NCI-H510A treated with DMSO at 0.1 percent for 48 hours (cell line): ENCODE measurements at regions not wholly inside any gene's neighbourhood (a gene's known extent, or its start where the extent isn't known, plus 50 kb on each side); places are given as distances from the start of the nearest gene placed in this dataset.
"Not testable (repeated sequence)": the region's sequence is repeated elsewhere in the genome, so short reads cannot be mapped to it uniquely, and the experiment has no call there.

Source experiments
- DNase-seq: peaks from one replicate; lab custom pipeline; 2025; lab: John Stamatoyannopoulos, UW

DNA sequence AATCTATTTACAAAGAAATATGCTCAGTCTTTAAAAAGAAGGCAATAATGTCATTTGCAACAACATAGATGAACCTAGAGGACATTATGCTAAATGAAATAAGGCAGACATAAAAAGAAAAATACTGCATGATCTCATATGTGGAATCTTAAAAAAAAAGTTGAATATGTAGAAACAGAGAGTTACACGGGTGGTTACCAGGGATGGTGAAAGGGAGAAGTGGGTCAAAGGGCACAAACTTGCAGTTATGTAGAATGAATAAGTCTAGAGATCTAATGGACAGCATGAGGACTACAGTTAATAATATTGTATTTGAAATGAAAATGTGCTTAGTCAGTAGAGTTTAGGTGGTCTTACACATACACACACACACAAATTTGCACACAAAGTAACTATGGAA lies 88.2 kb upstream of the CCDC71L start:
- DNase-seq: no peak

DNA sequence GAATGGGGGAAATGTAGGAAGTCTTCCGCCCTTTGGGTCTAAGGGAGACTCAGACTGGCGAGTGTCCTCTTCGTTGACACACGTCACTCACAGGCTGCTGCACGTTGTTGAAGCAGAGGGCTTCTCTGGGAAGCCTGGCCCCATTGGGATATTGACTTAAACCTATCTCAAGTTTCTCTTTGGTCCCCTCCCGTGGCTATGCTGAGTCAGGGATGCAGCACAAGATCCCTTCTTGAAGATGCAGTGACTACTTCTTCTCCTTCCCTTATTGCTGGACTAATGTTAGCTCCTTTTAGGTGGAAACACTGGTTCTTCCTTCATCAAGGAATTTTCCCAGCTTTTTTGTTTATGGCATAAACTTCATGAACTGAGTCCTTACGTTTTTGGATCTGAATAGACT lies 89.8 kb upstream of the CCDC71L start:
- no peak for DNase-seq

DNA sequence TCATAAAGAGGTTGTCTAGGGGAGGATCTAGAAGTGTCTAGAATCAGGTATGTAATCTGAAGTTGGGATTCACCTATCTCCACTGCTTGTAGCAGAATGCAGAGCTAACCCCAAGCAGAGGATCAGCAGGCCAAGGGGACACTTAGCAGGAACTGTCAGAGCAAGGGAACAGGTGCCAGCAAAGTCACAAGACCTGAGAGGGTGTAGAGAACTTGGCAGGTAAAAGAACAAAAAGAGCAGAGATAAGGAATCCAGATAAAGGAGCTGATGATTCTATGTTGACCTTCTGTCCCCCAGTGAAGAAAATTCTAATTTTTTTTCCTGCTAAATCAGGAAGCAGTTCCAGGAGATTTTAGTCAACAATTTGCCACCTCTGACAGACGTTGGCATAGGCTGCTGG lies 91.4 kb upstream of the CCDC71L start:
- no peak for DNase-seq

DNA sequence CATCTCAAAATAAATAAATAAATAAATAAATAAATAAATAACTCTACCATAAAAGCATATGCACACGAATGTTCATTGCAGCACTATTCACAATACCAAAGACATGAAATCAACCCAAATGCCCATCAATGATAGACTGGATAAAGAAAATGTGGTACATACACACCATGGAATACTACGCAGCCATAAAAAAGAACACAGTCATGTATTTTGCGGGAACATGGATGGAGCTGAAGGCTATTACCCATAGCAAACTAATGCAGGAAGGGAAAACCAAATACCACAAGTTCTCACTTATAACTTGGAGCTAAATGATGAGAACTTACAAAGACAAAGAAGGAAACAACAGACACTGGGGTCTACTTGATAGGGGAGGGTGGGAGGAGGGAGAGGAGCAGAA lies 94.1 kb upstream of the CCDC71L start:
- not testable (repeated sequence) for DNase-seq

DNA sequence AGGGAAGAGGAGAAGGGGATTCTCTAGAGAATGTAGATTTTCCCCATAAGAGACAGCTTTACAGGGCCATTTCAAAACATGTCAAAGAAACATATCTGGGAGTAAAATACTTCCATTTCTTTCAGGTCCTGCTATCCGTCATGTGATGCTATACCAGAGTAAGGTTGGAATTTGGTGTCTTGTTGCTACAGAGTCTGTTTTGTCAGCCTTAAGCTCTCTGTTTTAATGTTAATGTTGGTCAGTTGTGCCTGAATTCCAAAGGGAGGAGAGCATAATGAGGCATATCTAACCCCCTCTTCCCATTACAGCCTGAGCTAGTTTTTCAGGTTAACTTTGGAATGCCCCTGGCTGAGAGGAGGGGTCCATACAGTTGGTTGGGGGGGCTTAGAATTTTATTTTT lies 94.7 kb upstream of the CCDC71L start:
- DNase-seq: no peak

DNA sequence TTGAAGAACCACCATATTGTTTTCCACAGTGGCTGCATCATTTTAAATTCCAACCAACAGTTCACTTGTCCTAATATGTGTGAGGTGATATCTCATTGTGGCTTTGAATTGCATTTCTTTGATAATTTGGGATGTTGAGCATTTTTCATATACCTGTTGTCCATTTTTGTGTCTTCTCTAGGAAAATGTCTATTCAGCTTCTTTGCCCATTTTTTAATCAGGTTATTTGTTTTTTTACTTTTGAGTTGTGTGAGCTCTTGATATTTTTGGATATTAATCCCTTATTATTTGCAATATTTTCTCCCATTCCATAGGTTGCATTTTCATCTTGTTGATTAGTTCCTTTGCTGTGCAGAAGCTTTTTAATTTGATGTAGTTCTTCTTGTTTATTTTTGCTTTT lies 95.1 kb upstream of the CCDC71L start:
- DNase-seq: no peak

DNA sequence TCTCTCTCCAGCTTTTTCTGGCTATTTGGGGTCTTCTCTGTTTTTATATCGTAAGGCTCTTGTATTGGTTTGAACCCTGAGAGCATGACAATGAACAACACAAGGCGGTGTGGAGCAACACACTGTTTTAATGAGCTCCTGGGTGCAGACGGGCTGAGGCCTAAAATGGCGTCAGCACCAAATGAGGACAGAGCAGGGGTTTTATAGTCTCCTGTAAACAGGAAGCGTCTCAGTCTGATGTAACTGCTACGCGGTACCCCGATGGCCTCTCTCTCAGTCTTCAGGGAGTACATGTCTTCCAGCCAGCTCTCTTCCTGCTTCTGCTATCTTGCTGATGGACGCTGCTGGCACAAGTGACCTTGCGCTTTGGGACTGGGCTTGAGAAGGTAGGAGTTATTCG lies 95.9 kb upstream of the CCDC71L start:
- DNase-seq: no peak

DNA sequence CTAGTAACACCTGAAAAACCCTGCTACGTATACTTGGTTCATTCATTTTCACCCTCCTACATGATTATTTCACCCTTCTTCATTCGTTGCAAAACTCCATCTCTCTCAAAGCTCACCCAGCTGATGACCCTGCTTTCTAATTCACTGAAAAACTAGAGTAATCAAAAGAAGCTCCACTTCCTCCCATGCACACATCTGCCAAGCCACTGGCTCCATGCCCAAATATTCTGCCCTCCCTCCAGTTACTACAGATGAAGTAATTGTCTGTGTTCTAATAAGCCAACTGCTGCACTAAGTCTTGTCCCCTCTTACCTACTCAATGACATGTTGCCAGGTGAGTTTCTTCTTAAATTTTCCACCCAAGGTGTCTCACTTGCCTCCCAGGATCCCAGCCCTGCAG lies 96.9 kb upstream of the CCDC71L start:
- no peak for DNase-seq

DNA sequence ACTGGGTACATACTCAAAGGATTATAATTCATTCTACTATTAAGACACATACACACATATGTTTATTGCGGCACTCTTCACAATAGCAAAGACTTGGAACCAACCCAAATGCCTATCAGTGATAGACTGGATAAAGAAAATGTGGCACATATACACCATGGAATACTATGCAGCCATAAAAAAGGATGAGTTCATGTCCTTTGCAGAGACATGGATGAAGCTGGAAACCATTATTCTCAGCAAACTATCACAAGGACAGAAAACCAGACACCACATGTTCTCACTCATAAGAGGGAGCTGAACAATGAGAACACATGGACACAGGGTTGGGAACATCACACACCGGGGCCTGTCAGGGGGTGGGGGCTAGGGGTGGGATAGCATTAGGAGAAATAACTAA lies 101.9 kb upstream of the CCDC71L start:
- not testable (repeated sequence) for DNase-seq

DNA sequence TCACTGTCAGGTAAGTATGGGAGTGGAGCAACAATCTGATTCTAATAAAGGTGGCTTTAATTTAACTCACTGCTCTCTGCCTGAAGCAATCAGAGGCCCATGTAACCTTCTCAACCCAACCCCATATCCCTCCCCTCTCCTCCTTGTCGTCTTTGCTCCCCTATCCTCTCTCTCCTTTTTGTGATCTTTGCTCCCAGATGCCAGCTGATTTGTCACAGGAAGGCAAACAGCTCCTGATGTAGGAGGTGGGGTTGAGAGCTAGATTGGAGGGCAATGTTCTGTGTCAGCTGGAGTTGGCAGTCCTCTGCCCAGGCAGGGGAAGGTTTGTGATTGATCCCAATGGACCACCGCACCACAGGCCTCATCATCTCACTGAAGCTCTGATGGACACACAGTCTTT lies 101.4 kb upstream of the PIK3CG start:
- no peak for DNase-seq

DNA sequence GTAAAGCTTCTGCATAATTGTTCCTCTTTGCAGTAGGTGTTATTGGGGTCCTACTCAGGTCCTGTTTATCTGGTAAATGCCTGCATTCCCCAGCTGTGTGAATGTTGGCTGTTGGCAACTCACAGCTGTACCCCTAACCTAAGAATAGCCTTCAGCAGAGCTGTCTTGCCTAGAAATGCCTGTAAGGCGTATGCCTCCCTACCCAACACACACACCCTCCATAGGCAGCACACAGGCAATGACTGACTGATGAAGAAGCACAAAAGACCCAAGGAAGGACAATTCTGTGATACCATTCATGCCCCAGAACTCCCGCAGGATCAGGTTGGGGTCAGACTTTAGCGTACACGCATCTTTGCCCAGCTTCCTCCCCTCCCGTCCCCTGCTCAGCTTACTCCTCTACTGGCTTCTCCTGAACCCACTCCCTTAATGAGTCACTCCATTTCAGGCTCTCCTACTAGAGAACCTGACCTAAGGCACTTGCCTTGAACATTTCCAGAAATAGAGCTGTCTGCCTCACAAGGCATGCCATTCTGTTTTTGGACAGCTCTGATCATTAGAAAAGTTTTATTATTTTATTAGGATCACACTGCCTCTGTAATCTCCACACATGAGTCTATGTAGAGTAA lies 99.2 kb upstream of the PIK3CG start:
- no peak for DNase-seq

DNA sequence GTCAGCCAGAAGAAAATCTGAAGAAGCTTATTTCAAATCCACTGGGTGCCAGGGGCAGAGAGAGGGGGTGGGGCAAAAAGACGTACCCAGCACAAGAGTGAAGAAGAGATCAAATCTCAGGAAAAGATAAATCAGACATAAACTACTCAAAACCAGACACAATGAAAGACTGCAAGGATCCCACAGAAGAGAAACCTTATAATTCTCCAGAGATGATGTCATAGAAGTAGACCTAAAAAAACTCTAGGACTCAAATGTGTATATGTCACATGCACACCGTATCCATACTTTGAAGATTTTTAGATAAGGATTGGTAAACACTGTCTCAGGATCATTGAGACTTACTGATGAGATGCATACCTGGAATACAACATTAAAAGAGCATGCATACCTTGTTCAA lies 98.5 kb upstream of the PIK3CG start:
- DNase-seq: no peak

DNA sequence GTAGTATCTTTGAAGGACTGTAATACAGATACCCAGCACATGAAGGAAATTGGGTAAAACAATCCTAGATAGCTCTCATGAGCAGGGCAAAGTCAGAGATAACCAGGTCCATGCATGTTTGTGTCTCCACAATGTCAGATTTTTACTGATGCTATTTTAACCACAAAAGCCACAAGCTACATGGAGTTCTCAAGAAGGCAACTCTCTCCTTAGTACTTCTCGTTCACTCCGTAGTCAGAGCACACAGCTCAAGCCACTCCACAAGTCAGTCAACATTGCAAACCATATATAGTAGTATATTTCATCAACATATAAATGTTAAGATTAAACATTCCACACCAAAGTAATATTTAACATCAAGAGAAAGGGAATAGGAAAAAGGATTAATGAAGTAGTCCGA lies 98.0 kb upstream of the PIK3CG start:
- no peak for DNase-seq

DNA sequence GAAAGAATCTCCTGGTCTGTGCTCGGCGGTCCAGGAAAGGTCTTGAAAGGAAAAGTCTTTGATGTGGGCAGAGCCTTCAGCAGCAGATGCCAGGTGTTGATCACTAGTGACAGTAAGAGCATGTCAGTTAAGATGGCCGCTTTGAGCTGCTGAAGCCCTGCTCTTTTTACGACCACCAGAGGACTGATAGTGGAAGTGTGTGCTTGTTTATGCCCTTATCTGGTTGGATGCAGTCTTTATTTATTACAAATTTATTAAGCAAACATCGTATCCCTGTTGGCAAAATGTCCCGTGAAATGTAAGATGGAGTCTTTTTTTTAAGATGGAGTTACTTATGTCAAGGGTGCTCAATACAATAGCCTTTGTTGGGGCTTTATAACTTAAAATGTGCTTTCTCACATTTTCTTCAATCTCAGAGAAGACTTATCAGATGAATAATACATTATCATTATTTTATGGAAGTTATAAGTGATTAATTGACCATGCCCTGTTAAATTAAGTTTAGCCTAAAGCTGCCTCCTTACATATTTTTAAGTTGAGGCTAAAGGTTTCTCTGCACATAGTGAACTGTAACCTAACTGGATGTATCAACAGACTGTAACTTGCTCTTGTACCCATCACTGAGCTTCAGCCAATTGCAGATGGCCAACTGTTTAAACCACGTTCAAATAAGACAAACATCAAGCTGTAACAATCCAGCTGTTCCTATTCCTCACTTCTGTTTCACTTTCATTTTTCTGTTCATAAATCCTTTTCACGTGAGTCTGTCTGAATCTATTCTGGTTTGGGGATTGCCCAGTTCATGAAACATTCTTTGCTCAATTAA lies 97.4 kb upstream of the PIK3CG start:
- DNase-seq: no peak

DNA sequence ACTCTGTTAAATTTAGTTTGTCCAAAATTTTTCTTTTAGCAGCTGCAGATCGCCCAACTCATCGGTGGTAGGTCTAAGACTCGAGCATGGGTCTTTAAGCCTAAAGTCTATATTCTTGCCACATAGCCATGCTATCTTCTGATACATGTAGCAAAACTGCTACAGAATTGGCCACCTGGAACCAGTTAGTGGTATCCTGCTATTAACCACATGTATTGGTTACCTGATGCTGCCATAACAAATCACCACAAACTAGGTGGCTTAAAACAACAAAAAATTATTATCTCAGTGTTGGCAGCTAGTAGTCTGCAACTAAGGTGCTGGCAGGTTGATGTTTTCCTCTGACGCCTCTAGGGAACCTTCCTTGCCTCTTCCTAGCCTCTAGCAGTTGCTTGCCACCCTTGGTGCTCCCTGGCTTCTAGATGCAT lies 96.7 kb upstream of the PIK3CG start:
- DNase-seq: no peak

DNA sequence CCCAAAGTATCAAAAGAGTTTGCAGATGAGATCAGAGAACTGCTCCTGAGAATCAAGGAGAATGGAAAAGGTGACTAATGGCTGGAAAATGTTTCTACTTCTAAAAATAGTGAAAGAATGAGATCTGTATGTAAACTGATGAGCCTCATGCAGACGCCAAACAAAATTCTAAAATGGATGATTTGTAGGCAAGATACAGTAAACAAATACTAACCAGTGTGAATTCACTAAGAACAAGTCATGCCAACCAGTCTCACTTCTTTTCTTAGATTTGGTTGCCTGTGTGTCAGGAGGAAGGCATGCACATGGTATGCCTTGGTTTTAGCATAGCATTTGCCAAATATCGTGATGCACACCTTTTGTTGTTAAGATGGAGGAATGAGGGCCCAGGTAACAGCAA lies 94.9 kb upstream of the PIK3CG start:
- DNase-seq: no peak

DNA sequence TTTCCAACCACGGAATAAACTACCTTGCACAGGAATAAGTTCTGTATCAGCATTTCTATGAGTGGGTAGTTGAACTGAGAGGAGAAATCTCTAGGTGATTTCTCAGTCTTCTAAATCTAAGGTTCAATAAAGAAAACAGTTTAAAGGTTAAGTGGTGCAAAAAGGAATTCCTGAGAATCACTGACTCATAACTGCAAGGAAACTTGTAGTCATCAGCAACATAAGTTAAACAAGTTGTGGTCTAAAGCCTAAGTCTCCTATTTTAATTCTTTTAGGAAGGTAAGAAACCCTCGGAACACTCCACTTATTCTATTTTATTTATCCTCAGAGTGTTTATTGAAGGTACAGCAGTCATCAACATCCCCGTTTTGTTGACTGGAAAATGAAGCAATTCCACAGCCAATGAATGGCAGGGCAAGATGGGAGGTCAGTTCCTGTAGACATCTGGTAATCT lies 92.4 kb upstream of the PIK3CG start:
- DNase-seq: no peak

DNA sequence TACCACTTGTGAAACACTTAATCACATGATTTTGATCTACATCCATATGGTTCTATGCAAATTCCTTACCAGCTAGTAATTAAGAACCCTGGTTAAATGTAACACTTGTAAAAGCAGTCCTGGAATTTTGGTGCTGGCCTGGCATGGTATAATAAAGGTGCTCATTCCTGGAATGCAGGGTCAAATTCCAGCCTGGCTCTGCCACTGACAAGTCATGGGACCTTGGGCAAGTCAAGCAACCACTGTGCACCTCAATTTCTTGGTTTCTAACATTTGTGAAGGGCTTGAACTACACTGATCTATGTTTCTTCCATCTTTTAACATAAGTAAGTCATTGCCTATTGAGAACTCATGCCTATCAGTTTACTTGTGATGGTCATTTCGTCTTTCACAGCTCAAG lies 91.9 kb upstream of the PIK3CG start:
- DNase-seq: no peak

DNA sequence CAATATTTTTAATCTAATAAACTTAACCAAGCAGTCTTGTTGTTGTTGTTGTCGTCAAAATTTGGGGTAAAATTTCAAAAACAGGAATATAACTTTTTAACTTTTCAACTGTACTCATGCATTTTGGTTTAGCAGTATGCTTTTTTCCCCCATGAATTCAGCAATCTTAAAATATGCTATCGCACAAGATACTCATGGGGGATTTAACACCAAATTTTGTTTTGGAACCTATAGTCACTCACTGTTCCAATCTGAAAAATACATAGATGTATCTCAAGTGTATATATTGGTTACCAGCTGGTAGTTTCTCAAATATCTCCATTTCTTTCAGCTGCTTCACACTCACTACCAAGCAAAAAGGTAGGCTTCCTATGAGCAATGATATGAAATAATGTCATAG lies 91.4 kb upstream of the PIK3CG start:
- DNase-seq: no peak

DNA sequence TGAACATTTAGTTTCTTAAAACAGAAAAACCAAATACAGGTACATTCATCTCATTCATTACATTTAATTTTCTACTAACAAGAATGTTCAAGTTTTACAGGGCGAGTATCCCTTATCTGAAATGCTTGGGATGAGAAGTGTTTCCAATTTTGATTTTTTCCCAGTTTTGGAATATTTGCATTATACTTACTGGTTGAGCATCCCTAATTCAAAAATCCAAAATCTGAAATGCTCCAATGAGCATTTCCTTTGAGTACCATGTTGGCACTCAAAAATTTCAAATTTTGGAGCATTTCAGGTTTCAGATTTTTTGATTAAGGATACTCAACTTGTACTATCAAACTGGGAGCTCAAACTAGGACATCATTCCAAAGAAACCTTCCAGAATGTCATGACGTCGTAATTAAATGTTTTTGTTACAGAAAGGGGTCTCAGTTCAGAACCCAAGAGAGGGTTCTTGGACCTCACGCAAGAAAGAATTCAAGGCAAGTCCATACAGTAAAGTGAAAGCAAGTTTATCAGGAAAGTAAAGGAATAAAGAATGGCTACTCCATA lies 90.8 kb upstream of the PIK3CG start:
- no peak for DNase-seq

DNA sequence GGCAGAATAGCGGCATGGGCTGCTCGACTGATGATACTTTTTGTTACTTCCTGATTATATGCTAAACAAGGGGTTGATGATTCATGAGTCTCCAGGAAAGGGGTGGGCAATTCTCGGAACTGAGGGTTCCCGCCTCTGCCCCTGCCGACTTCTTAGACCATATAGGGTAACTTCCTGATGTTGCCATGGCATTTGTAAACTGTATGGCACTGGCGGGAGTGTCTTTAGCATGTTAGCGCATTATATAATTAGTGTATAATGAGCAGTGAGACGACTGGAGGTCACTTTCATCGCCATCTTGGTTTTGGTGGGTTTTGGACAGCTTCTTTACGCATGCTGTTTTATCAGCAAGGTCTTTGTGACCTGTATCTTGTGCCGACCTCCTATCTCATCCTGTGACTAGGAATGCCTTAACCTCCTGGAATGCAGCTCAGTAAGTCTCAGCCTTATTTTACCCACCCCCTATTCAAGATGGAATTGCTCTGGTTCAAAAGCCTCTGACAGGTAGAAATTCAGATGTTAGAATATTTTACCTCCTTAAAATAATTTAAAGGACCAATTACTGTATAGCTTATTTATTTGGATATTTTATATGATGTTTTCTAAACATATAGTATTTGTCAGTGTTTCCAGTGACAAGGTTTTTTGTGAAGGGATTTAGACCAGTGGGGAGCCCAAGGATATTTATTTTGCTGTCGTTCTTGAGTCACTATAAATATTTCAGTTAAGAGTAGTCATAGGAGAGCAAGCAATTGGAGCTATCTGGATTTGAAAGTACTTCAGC lies 90.1 kb upstream of the PIK3CG start:
- DNase-seq: no peak

DNA sequence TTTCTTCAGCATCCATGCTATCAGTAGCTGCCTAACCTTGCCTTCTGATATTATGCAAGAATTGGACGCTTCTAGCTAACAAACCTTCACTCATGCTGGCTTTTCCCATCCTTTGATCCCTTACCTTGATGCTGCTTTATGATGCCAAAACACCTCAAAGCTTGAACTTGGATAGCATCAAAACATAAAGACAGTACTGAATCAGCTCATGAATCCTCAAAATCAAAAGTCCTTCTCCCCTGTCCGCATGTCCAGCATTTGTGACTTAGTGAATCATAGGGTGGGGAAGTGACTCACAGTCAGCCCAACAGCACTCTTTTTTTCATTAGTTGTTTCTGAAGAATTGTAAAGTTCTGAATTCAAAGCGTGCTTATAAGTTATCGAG lies 89.5 kb upstream of the PIK3CG start:
- DNase-seq: no peak
